Esophagus squamous epithelium (tissue), 4 donors: ENCODE measurements at regions not wholly inside any gene's neighbourhood (a gene's known extent, or its start where the extent isn't known, plus 50 kb on each side); places are given as distances from the start of the nearest gene placed in this dataset.

Experiments
- CTCF ChIP-seq, 6 experiments: fragments of 450-650 bp in 4 of 6; fragments of 200-600 bp in 2 of 6; sonication (generic) in 2 of 6; IDR thresholded peaks; one replicate each; pipeline ENCODE4 v1.5.1; 2016 to 2019; ENCODE audit warnings: antibody characterized with exemption in 6 of 6, mild to moderate bottlenecking in 4 of 6, moderate library complexity in 4 of 6
- POLR2A ChIP-seq, 4 donors: fragments of 450-650 bp; IDR thresholded peaks; one replicate each; pipeline ENCODE4 v1.6.1; 2017; ENCODE audit warnings: antibody characterized with exemption in 4 of 4, mild to moderate bottlenecking in 4 of 4, moderate library complexity in 3 of 4

GRCh38 chr11:130550984-130551383, 102.5 kb downstream of the ADAMTS15 start:
- TF ChIP-seq POLR2A (IDR thresholded peaks at IDR 0.05) (no peak), CTCF (IDR thresholded peaks at IDR 0.05) (no peak)
